ENCODE measurements at regions not wholly inside any gene's neighbourhood (a gene's known extent, or its start where the extent isn't known, plus 50 kb on each side); places are given as distances from the start of the nearest gene placed in this dataset.

GRCh38 chr1:29728703-29729102 is 492.4 kb downstream of the PTPRU start:
- Histone ChIP-seq H3K4me1 (ENCODE audit: control insufficient read depth in 1 of 2, insufficient read depth in 2 of 2, low read length in 2 of 2) (no peaks in the 10 kb centered on the region), H3K9ac (ENCODE audit: low read depth in 1 of 2, low read length in 2 of 2) (no peak overlapping the region), H3K9me3 (ENCODE audit: control insufficient read depth in 1 of 2, low read length in 2 of 2) (peaks cover 0 to 1% of the 10 kb centered on the region in 2 donors), H3K27ac (ENCODE audit: low read depth, low read length) (no peak overlapping the region), H3K27me3 (ENCODE audit: control insufficient read depth in 1 of 2, insufficient read depth in 2 of 2, low read length in 2 of 2) (no peaks in the 10 kb centered on the region), H3K4me3 (ENCODE audit: low read depth in 1 of 2, low read length in 2 of 2) (no peak overlapping the region), H3K36me3 (ENCODE audit: control insufficient read depth in 1 of 2, insufficient read depth in 2 of 2, low read length in 2 of 2) (no peaks in the 10 kb centered on the region)

GRCh38 chr1:29725262-29725661 is 488.9 kb downstream of the PTPRU start:
- H3K4me1 ChIP-seq (ENCODE audit: control insufficient read depth in 1 of 2, insufficient read depth in 2 of 2, low read length in 2 of 2): no peaks in the 10 kb centered on the region
- H3K27me3 ChIP-seq (ENCODE audit: control insufficient read depth in 1 of 2, insufficient read depth in 2 of 2, low read length in 2 of 2): no peaks in the 10 kb centered on the region
- H3K36me3 ChIP-seq (ENCODE audit: control insufficient read depth in 1 of 2, insufficient read depth in 2 of 2, low read length in 2 of 2): no peaks in the 10 kb centered on the region
- no peak overlapping the region for H3K27ac ChIP-seq (ENCODE audit: low read depth, low read length)
- peaks cover 11 to 18% of the 10 kb centered on the region in 2 donors for H3K9me3 ChIP-seq (ENCODE audit: control insufficient read depth in 1 of 2, low read length in 2 of 2)
- no peak overlapping the region for H3K9ac ChIP-seq (ENCODE audit: low read depth in 1 of 2, low read length in 2 of 2)
- H3K4me3 ChIP-seq (ENCODE audit: low read depth in 1 of 2, low read length in 2 of 2): no peak overlapping the region

- Histone ChIP-seq H3K4me1 (ENCODE audit: control insufficient read depth in 1 of 2, insufficient read depth in 2 of 2, low read length in 2 of 2) (no peaks in the 10 kb centered on the region), H3K9ac (ENCODE audit: low read depth in 1 of 2, low read length in 2 of 2) (no peak overlapping the region), H3K27ac (ENCODE audit: low read depth, low read length) (no peak overlapping the region), H3K27me3 (ENCODE audit: control insufficient read depth in 1 of 2, insufficient read depth in 2 of 2, low read length in 2 of 2) (no peaks in the 10 kb centered on the region), H3K36me3 (ENCODE audit: control insufficient read depth in 1 of 2, insufficient read depth in 2 of 2, low read length in 2 of 2) (no peaks in the 10 kb centered on the region), H3K4me3 (ENCODE audit: low read depth in 1 of 2, low read length in 2 of 2) (no peak overlapping the region), H3K9me3 (ENCODE audit: control insufficient read depth in 1 of 2, low read length in 2 of 2) (peaks cover 12 to 18% of the 10 kb centered on the region in 2 donors)
Measured at GRCh38 chr1:29722598-29722997, 486.3 kb downstream of the PTPRU start.

- Histone ChIP-seq H3K36me3 (ENCODE audit: control insufficient read depth in 1 of 2, insufficient read depth in 2 of 2, low read length in 2 of 2) (no peaks in the 10 kb centered on the region), H3K27ac (ENCODE audit: low read depth, low read length) (no peak overlapping the region), H3K4me3 (ENCODE audit: low read depth in 1 of 2, low read length in 2 of 2) (no peak overlapping the region), H3K9me3 (ENCODE audit: control insufficient read depth in 1 of 2, low read length in 2 of 2) (peaks cover 17 to 21% of the 10 kb centered on the region in 2 donors), H3K4me1 (ENCODE audit: control insufficient read depth in 1 of 2, insufficient read depth in 2 of 2, low read length in 2 of 2) (no peaks in the 10 kb centered on the region), H3K9ac (ENCODE audit: low read depth in 1 of 2, low read length in 2 of 2) (no peak overlapping the region), H3K27me3 (ENCODE audit: control insufficient read depth in 1 of 2, insufficient read depth in 2 of 2, low read length in 2 of 2) (no peaks in the 10 kb centered on the region)
Measured at GRCh38 chr1:29719253-29719652, 482.9 kb downstream of the PTPRU start.

- Histone ChIP-seq H3K27ac (ENCODE audit: low read depth, low read length) (no peak overlapping the region), H3K9ac (ENCODE audit: low read depth in 1 of 2, low read length in 2 of 2) (no peak overlapping the region), H3K4me1 (ENCODE audit: control insufficient read depth in 1 of 2, insufficient read depth in 2 of 2, low read length in 2 of 2) (no peaks in the 10 kb centered on the region), H3K4me3 (ENCODE audit: low read depth in 1 of 2, low read length in 2 of 2) (no peak overlapping the region), H3K36me3 (ENCODE audit: control insufficient read depth in 1 of 2, insufficient read depth in 2 of 2, low read length in 2 of 2) (no peaks in the 10 kb centered on the region), H3K9me3 (ENCODE audit: control insufficient read depth in 1 of 2, low read length in 2 of 2) (peaks cover 17 to 20% of the 10 kb centered on the region in 2 donors), H3K27me3 (ENCODE audit: control insufficient read depth in 1 of 2, insufficient read depth in 2 of 2, low read length in 2 of 2) (no peaks in the 10 kb centered on the region)
Measured at GRCh38 chr1:29718791-29719190, 482.5 kb downstream of the PTPRU start.

GRCh38 chr1:29716306-29716705 is 480.0 kb downstream of the PTPRU start:
- H3K27ac ChIP-seq (ENCODE audit: low read depth, low read length): no peak overlapping the region
- H3K9ac ChIP-seq (ENCODE audit: low read depth in 1 of 2, low read length in 2 of 2): no peak overlapping the region
- no peaks in the 10 kb centered on the region for H3K4me1 ChIP-seq (ENCODE audit: control insufficient read depth in 1 of 2, insufficient read depth in 2 of 2, low read length in 2 of 2)
- no peaks in the 10 kb centered on the region for H3K36me3 ChIP-seq (ENCODE audit: control insufficient read depth in 1 of 2, insufficient read depth in 2 of 2, low read length in 2 of 2)
- no peak overlapping the region for H3K4me3 ChIP-seq (ENCODE audit: low read depth in 1 of 2, low read length in 2 of 2)
- no peaks in the 10 kb centered on the region for H3K27me3 ChIP-seq (ENCODE audit: control insufficient read depth in 1 of 2, insufficient read depth in 2 of 2, low read length in 2 of 2)
- H3K9me3 ChIP-seq (ENCODE audit: control insufficient read depth in 1 of 2, low read length in 2 of 2): peaks cover 3 to 6% of the 10 kb centered on the region in 2 donors

- no peaks in the 10 kb centered on the region for H3K27me3 ChIP-seq (ENCODE audit: control insufficient read depth in 1 of 2, insufficient read depth in 2 of 2, low read length in 2 of 2)
- H3K4me1 ChIP-seq (ENCODE audit: control insufficient read depth in 1 of 2, insufficient read depth in 2 of 2, low read length in 2 of 2): no peaks in the 10 kb centered on the region
- H3K9me3 ChIP-seq (ENCODE audit: control insufficient read depth in 1 of 2, low read length in 2 of 2): peaks cover 3 to 6% of the 10 kb centered on the region in 2 donors
- H3K36me3 ChIP-seq (ENCODE audit: control insufficient read depth in 1 of 2, insufficient read depth in 2 of 2, low read length in 2 of 2): no peaks in the 10 kb centered on the region
- H3K9ac ChIP-seq (ENCODE audit: low read depth in 1 of 2, low read length in 2 of 2): no peak overlapping the region
- no peak overlapping the region for H3K27ac ChIP-seq (ENCODE audit: low read depth, low read length)
- no peak overlapping the region for H3K4me3 ChIP-seq (ENCODE audit: low read depth in 1 of 2, low read length in 2 of 2)
Measured at GRCh38 chr1:29713857-29714256, 477.5 kb downstream of the PTPRU start.

GRCh38 chr1:29712801-29713200 is 476.5 kb downstream of the PTPRU start:
- H3K27ac ChIP-seq (ENCODE audit: low read depth, low read length): no peak overlapping the region
- H3K4me3 ChIP-seq (ENCODE audit: low read depth in 1 of 2, low read length in 2 of 2): no peak overlapping the region
- peaks cover 3 to 6% of the 10 kb centered on the region in 2 donors for H3K9me3 ChIP-seq (ENCODE audit: control insufficient read depth in 1 of 2, low read length in 2 of 2)
- no peak overlapping the region for H3K9ac ChIP-seq (ENCODE audit: low read depth in 1 of 2, low read length in 2 of 2)
- H3K4me1 ChIP-seq (ENCODE audit: control insufficient read depth in 1 of 2, insufficient read depth in 2 of 2, low read length in 2 of 2): no peaks in the 10 kb centered on the region
- no peaks in the 10 kb centered on the region for H3K36me3 ChIP-seq (ENCODE audit: control insufficient read depth in 1 of 2, insufficient read depth in 2 of 2, low read length in 2 of 2)
- peaks cover 0 to 4% of the 10 kb centered on the region in 2 donors for H3K27me3 ChIP-seq (ENCODE audit: control insufficient read depth in 1 of 2, insufficient read depth in 2 of 2, low read length in 2 of 2)

GRCh38 chr1:29712284-29712651 is 475.9 kb downstream of the PTPRU start:
- H3K27ac ChIP-seq (ENCODE audit: low read depth, low read length): no peak overlapping the region
- no peaks in the 10 kb centered on the region for H3K4me1 ChIP-seq (ENCODE audit: control insufficient read depth in 1 of 2, insufficient read depth in 2 of 2, low read length in 2 of 2)
- H3K36me3 ChIP-seq (ENCODE audit: control insufficient read depth in 1 of 2, insufficient read depth in 2 of 2, low read length in 2 of 2): no peaks in the 10 kb centered on the region
- no peak overlapping the region for H3K4me3 ChIP-seq (ENCODE audit: low read depth in 1 of 2, low read length in 2 of 2)
- H3K9ac ChIP-seq (ENCODE audit: low read depth in 1 of 2, low read length in 2 of 2): no peak overlapping the region
- H3K27me3 ChIP-seq (ENCODE audit: control insufficient read depth in 1 of 2, insufficient read depth in 2 of 2, low read length in 2 of 2): peaks cover 0 to 4% of the 10 kb centered on the region in 2 donors
- peaks cover 2 to 3% of the 10 kb centered on the region in 2 donors for H3K9me3 ChIP-seq (ENCODE audit: control insufficient read depth in 1 of 2, low read length in 2 of 2)

GRCh38 chr1:29711582-29712283 is 475.4 kb downstream of the PTPRU start:
- H3K36me3 ChIP-seq (ENCODE audit: control insufficient read depth in 1 of 2, insufficient read depth in 2 of 2, low read length in 2 of 2): no peaks in the 10 kb centered on the region
- no peak overlapping the region for H3K9ac ChIP-seq (ENCODE audit: low read depth in 1 of 2, low read length in 2 of 2)
- no peak overlapping the region for H3K4me3 ChIP-seq (ENCODE audit: low read depth in 1 of 2, low read length in 2 of 2)
- H3K27me3 ChIP-seq (ENCODE audit: control insufficient read depth in 1 of 2, insufficient read depth in 2 of 2, low read length in 2 of 2): peaks cover 0 to 4% of the 10 kb centered on the region in 2 donors
- no peak overlapping the region for H3K27ac ChIP-seq (ENCODE audit: low read depth, low read length)
- no peaks in the 10 kb centered on the region for H3K4me1 ChIP-seq (ENCODE audit: control insufficient read depth in 1 of 2, insufficient read depth in 2 of 2, low read length in 2 of 2)
- H3K9me3 ChIP-seq (ENCODE audit: control insufficient read depth in 1 of 2, low read length in 2 of 2): no peaks in the 10 kb centered on the region

All from duodenal mucosa (tissue), 2 donors.